Panc1 (cell line): ENCODE measurements at regions not wholly inside any gene's neighbourhood (a gene's known extent, or its start where the extent isn't known, plus 50 kb on each side); places are given as distances from the start of the nearest gene placed in this dataset.

Experiments
- POLR2AphosphoS5 ChIP-seq: IDR thresholded peaks from 2 replicates; pipeline ENCODE4 v1.6.1; 2012; ENCODE audit warnings: mild to moderate bottlenecking, low read depth, low read length, moderate library complexity
- REST ChIP-seq, 2 experiments: IDR thresholded peaks; 2 replicates each; pipeline ENCODE4 v1.6.1; 2011 to 2012; ENCODE audit warnings: low read depth in 2 of 2, control low read depth in 1 of 2, low read length in 1 of 2, mild to moderate bottlenecking in 1 of 2, moderate library complexity in 1 of 2; ENCODE audit not compliant: insufficient read depth in 1 of 2
- SIN3A ChIP-seq: IDR thresholded peaks from 2 replicates; pipeline ENCODE4 v1.6.1; 2012; ENCODE audit warnings: low read depth, mild to moderate bottlenecking, low read length, moderate library complexity, borderline replicate concordance; ENCODE audit not compliant: insufficient read depth
- TF ChIP-seq, protein P1 (sequence below): fragments of 450-650 bp; IDR thresholded peaks from 2 replicates; pipeline ENCODE4 v1.5.1; 2017; ENCODE audit warnings: mild to moderate bottlenecking

- TF ChIP-seq, protein P1, sequence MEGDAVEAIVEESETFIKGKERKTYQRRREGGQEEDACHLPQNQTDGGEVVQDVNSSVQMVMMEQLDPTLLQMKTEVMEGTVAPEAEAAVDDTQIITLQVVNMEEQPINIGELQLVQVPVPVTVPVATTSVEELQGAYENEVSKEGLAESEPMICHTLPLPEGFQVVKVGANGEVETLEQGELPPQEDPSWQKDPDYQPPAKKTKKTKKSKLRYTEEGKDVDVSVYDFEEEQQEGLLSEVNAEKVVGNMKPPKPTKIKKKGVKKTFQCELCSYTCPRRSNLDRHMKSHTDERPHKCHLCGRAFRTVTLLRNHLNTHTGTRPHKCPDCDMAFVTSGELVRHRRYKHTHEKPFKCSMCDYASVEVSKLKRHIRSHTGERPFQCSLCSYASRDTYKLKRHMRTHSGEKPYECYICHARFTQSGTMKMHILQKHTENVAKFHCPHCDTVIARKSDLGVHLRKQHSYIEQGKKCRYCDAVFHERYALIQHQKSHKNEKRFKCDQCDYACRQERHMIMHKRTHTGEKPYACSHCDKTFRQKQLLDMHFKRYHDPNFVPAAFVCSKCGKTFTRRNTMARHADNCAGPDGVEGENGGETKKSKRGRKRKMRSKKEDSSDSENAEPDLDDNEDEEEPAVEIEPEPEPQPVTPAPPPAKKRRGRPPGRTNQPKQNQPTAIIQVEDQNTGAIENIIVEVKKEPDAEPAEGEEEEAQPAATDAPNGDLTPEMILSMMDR = no peak
- TF ChIP-seq POLR2AphosphoS5 (no peak), SIN3A (no peak), REST (IDR thresholded peaks at IDR 0.05; ENCODE audit: insufficient read depth in 1 of 2, low read depth in 2 of 2, low read length in 1 of 2) (no peak)
Measured at GRCh38 chr13:99907038-99907437, 64.5 kb downstream of the ZIC5 start.
